Heart left ventricle (tissue), 13 donors: ENCODE measurements at regions not wholly inside any gene's neighbourhood (a gene's known extent, or its start where the extent isn't known, plus 50 kb on each side); places are given as distances from the start of the nearest gene placed in this dataset.

Experiments used
- CTCF ChIP-seq, 12 donors: fragments of 200-600 bp; sonication (generic) in 4 of 12; IDR thresholded peaks; one replicate each; pipeline versions ENCODE4 v1.5.0 to v1.8.0; 2018 to 2022; ENCODE audit warnings: antibody characterized with exemption in 12 of 12, mild to moderate bottlenecking in 5 of 12
- POLR2A ChIP-seq, 2 donors: fragments of 450-650 bp; IDR thresholded peaks; one replicate each; pipeline ENCODE4 v1.6.1; 2017; ENCODE audit warnings: antibody characterized with exemption in 2 of 2, mild to moderate bottlenecking in 2 of 2, moderate library complexity in 2 of 2
- donor health status: ischemic (EF 13 %, LVEDD 7.1; RV severe dilation, severe dysfunction).
- donor health status: DM: no; HTN: yes; CAD: no.
- donor health status: DM: no; HTN: no; CAD: no.
- donor health status: ischemic (EF 25% LVEDD 6.9; RV normal size, moderate dysfunction).
- donor health status: ischemic (EF 25% LVEDD 5.7; RV mildly dilated, moderate dysfunction).
- donor health status: ischemic (EF 35%, LVEDD 5.7; RV mildly dilated, moderate dysfunction).
- donor health status: nonischemic (EF 11% LVEDD 7.7; RV severe dilation, severe dysfunction).
- donor health status: DM: yes; HTN: yes; CAD: no.
- donor health status: PGD.
- donor health status: ischemic (EF 29% LVEDD 5.4; RV normal size, mild dysfunction).
- donor health status: nonischemic (EF 23%, LVEDD 6.1; RV moderate dilation, normal function).

DNA sequence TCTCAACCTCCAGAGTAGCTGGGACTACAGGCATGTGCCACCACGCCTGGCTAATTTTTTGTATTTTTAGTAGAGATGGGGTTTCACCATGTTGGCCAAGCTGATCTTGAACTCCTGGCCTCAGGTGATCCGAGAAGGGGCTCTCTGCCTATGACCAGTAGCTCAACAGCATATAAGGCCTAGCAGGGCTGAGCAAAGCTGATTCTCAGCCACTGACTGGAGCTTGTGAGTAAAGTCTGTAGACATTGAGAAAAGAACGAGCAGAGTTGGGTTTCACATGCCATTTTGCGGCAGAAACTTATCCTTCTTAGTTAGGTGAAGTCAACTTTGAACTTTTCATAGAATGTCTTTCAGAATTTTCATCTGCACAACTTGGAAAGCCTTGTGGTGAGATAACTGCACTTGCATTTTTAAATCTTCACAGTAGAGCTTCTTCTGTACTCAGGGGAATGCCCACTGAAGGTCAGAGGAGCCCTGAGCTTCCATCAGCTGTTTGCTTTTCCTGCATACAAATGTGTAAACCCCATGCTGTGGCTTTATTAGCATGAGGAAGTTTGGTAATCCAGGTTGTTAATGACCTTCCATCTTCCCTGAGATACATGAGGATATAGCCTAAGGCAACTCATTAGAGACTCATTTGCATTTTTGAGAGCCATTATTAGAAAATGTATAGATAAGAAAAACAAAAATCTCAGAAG is 602.4 kb downstream of the METTL4 start:
- no peak for TF ChIP-seq POLR2A (IDR thresholded peaks at IDR 0.05)
- TF ChIP-seq CTCF (IDR thresholded peaks at IDR 0.05), result no peak
